ENCODE measurements at regions not wholly inside any gene's neighbourhood (a gene's known extent, or its start where the extent isn't known, plus 50 kb on each side); places are given as distances from the start of the nearest gene placed in this dataset.
"Not testable (repeated sequence)": the region's sequence is repeated elsewhere in the genome, so short reads cannot be mapped to it uniquely, and the experiment has no call there.

DNA sequence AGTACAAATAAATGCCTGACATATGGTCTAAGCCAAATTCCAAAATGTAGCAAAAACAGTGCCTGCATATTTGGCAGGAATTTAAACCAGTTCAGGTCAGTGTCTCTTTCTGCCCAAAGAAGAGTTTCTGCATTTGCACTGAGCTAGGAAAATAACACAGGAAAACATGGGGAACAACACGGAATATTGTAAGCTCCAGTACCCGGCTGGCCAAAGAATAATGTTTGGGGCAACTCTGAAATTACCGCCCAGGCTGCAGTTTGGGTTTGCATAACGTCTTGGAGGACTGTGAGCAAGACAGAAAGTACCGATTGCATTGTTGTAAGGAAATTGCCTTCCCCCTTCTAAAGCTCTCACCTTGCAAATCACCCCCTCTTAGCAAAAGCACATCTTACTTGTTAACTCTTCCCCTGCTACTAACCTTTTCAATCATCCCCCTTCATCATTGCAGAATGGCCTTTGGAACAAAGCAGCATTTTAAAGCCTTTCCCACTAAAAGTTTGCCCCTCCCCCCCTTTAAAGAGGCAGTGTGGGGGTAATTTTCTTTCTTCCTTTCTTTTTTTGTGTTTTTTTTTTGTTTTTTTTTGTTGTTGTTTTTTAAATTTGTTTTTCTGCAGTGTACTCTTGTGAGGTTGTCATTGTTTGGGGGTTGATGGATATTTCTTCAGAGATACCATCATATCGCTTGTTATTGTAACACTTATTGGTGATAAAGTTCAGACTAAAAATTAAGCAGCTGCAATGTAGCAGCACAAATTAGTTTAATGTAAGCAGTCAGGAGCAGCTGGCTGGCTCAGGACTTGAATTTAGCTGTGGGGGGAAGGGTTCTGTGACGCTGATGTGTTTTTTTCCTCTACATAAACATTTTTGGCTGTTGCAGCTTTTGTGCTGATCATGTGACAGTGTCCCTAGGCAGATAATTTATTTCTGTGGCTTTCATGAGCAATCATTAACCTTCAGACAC is 100.0 kb upstream of the CITED2 start:
- no peak for DNase-seq (ENCODE audit: low read depth)

DNA sequence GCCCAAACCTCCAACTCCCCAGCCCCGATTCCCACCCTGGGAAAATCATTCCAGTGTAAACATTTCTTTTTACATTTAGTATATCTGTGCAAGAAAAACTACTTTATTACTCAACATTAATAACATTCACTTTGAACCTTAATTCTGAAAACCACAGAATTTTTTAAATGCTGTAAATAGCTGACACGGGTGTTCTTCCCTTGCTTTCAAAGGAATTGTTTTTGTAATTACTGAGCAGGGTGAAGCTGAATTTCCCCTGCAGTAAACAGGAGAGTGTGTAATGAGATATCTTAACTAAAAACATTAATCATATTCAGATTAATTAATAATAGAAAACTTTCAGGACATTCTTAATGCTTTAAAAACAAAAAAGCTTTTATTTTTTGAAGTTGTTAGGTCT is 99.3 kb upstream of the CITED2 start:
- no peak for DNase-seq (ENCODE audit: low read depth)

DNA sequence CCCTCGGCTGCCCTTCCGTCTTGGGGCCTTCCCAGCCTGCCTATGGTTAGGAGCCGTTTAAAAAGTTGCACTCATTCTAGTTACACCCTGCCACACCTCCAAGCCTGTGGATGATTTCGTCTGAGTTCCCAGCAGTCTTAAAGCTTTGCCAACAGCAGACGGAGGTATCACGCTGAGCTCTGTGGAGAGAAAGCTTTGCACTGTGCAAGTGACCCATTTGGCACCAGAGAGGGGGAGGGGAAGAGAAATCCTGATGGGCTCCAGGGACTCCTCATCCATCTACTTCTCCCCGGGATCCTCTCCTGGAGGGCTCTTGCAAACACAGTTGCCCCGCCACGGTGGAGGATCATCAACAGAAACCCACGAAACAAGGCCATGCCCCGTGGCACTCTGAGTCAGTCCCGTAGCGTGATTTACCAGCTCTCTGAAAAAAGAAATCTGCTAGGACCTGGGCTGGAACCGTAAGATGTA is 98.8 kb upstream of the CITED2 start:
- DNase-seq (ENCODE audit: low read depth) = no peak

DNA sequence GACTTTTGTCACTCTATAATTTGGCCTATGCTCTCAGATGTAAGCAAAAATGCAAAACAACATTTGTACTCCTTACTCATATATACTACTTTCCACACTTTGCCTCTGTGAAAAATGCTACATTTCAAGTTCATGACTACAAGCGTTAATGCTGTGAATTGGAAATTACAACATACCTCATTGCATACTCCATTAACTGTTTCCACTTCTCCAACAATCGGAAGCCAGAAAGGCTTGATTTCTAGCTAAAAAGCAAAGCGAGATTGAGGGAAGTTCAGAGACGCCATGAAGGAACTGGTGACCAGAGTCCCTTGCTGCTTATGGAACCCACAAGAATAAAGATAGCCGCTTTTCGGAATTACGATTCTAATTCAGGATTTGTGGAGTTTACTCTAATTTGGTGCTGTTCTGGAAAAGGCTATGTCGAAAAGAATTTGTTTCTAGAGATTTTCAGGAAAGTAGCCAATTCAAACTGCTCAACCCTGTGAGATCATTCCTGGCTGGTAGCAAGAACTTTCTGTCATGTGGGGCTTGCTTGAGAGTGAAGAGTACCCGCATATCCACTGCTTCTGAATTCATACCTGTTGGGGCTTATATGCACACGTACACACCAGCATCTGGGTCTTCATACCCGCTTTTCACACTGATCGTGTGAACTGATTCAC is 98.0 kb upstream of the CITED2 start:
- peak; percentile 39 for DNase-seq (ENCODE audit: low read depth)

GRCh38 chr6:139470997-139471396 is 96.5 kb upstream of the CITED2 start:
- no peak for DNase-seq (ENCODE audit: low read depth)

DNA sequence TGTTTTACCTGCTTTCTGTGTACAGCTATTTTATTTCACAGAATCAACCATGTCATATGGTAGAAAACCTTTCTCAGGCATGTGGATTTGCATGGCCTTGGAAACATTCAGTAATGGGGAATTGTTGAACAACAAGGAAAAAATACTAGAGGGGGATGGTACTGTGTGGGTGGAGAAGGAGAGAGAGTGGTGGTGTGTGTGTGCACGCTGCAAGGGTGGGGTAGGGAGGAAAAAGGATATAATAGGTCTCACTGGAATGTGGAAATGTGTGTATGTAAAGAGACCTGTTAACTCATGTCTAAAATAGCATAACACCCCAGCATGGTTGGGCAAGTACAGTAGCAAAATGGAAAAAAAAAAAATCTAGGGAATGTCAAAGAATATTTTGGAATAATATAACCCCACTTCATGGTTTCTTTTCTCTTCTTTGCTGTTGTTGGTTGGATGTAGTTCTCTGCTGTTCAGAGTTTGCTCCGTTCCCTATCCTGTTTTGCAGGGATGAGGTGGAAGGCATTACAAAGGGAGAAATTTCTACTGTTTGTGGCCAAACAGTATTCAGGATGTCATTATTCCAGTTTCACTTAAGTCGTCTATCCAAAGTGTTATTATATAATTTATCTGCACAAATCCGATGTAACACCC is 93.9 kb upstream of the CITED2 start:
- no peak for DNase-seq (ENCODE audit: low read depth)

DNA sequence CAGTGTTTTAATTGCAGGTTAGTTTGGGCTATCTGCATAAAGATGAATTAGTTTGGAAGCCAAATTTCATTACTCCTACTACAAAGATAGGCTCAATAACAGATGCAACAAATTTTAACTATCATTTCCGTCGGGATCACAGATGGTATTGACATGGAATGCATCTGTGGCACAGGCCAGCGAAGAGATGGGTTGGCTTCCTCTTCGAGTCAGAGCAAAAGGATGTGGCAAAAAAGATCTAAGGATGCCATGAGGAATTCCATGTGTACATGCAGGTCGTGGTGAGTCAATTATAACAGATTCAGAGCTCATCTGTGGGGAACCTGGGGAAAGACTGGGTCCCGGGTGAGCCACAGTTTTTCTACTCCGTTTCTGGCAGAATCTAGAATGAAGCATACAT is 83.0 kb upstream of the CITED2 start:
- DNase-seq (ENCODE audit: low read depth) = no peak

DNA sequence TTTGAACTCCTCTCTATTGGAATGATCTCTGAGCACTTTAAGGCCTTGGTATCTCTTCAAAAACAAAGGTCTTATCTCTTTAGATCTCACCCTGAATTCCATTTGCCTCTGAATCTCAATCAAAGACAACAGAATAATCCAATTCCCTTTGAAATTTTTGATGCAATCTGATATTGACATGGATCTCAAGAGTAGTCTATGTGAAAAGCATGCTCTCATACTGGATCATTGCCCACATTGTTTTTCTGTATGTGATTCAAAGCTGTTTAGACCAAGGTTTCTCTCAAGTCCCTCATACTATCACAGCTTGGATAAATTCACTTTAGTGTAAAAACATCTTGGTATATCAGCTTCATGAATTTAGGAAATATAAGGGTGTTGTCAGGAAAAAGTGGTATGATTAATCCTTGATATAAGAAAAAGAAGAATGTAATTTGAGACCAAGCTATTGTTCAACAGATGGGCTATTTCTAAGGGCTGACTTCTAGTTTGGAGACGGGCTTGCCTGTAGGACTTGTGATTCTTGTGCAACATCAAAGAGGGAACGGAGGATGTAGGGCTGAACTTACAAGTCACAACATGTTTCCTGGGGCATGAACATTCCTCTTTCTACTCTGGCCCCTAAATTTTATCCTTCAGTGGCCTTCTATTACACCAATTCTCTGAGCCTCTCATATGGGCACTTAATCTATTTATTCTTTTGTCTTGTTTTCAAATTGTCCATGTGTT is 77.9 kb upstream of the CITED2 start:
- no peak for DNase-seq (ENCODE audit: low read depth)

GRCh38 chr6:139449611-139450000 is 75.2 kb upstream of the CITED2 start:
- DNase-seq (ENCODE audit: low read depth) = no peak

DNA sequence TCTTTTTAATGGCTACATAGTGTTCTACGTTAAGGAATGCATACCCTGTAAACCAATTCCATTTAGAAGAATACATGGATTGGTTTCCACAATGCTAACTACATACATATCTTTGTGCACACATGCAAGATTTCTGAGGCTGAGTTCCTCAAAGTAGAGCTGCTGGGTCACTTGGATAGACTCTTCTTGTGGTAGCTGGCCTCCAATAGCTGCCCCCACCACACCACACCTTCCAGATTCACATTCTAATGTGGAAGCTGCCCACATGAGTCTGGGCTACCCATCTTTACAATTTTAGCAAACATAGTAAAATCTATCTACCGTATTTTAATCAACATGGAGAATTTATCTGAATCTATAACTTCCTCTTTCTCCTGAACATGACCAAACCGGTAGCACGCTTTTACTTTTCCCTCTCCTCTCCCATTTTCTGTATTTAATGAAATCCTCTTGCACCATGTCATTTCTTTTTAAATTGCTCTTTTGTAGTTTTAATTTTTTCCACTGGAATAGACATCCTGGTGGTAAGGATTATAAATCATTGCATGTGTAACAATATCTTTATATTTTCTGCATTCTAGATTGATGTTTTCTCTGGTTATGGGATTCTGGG is 74.7 kb upstream of the CITED2 start:
- DNase-seq (ENCODE audit: low read depth) = no peak

DNA sequence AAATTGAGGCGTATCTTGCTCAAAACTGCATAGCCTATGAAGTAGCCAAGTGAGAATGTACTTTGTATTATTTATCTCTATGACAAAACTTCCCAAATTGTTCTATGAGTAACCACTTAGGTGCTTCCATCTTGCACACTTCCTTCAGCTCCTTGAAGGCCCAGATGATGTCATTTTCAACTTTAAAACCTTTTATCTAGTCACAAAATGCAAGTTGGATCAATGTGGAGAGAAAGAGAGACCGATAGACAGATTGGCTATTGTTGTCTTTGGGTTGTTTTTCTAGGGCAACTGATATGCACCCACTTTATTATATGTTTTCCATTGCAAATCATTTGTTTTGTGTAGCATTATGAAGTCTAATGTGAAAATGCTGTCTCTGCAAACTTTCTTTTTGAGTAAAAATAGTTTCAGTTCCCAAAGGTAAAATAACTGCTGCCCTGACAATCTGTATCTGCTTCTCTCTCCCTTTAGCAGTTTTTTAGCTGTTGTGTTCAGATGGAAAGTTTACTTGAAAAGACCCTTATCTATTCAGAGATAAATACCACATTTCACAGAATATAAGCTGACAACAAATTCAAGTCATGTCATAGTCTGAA is 73.7 kb upstream of the CITED2 start:
- DNase-seq (ENCODE audit: low read depth) = no peak

- DNase-seq (ENCODE audit: low read depth) = no peak
Measured at GRCh38 chr6:139447656-139447975, 73.2 kb upstream of the CITED2 start.

- DNase-seq (ENCODE audit: low read depth) = no peak
Measured at GRCh38 chr6:139446768-139447655, 72.6 kb upstream of the CITED2 start.

- no peak for DNase-seq (ENCODE audit: low read depth)
Measured at GRCh38 chr6:139446138-139446715, 71.8 kb upstream of the CITED2 start.

- DNase-seq (ENCODE audit: low read depth) = not testable (repeated sequence)
Measured at GRCh38 chr6:139444273-139444787, 69.9 kb upstream of the CITED2 start.

- DNase-seq (ENCODE audit: low read depth) = no peak
Measured at GRCh38 chr6:139443231-139444112, 69.0 kb upstream of the CITED2 start.

DNA sequence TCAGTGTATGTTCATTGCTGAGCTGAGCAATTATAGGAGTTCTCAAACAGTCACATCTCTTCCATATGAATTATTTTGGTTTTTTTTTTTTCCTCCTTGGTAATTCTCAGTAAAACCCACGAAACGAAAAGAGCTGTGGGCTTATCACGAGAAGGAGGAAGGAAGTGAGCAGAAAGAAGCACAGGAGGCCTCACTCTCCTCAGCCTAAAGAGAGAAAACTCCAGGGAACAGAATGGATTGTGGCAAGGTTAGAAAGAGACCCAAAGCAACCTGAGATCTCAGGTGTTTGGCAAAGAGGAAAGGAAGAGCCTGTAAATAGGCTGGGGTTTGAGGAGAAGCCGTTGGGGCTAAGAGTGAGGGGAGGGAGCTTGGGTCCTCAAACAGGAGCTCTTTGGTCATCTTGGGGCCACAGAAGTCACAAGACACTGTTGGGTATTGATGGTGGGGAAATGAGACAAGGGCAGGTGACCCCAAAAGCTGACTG is 67.8 kb upstream of the CITED2 start:
- no peak for DNase-seq (ENCODE audit: low read depth)

- DNase-seq (ENCODE audit: low read depth) = no peak
Measured at GRCh38 chr6:139439349-139439748, 64.9 kb upstream of the CITED2 start.

DNA sequence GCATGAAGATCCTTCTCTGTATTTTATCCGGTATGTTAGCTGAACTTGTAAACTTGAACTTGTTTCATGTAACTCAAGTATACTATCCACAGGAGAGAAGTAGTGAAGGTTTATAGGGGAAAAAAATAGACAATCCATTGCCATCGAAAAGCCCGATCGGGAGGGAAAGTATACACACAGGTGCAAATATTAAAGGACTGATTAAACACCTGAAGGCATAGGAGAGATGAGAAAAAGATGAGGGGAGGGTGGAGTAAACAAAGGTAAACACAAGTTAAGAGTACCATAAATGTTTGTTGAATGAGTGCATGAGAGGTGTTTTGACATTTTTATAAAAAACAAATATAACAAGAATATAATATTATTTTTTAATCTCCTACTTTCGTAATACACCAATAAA is 64.3 kb upstream of the CITED2 start:
- no peak for DNase-seq (ENCODE audit: low read depth)
